ENCODE measurements at regions not wholly inside any gene's neighbourhood (a gene's known extent, or its start where the extent isn't known, plus 50 kb on each side); places are given as distances from the start of the nearest gene placed in this dataset.

DNA sequence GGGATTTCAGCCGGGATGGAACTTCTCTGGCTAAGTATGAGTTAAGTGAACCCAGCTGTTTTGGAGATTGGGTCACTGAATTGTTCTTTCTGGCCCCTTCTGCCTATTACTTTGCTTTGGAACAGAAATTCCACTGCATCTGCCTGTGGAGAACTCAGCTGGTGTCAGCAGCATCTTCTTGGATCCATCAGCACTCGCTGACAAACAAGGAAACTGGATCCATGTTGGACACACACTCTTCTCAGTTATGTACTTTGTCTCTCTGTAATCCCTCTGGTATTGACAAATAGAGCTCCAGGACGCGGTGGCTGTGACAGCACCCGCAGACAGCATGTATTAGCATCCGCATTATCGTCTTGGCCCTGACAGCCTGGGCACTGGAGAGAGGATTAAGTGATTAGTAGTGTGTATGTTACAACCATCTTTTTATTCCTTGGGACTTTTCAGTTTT, 73.0 kb upstream of the BMPER start:
- ChIA-PET POLR2A (no interaction called here), CTCF (no interaction called here)

DNA sequence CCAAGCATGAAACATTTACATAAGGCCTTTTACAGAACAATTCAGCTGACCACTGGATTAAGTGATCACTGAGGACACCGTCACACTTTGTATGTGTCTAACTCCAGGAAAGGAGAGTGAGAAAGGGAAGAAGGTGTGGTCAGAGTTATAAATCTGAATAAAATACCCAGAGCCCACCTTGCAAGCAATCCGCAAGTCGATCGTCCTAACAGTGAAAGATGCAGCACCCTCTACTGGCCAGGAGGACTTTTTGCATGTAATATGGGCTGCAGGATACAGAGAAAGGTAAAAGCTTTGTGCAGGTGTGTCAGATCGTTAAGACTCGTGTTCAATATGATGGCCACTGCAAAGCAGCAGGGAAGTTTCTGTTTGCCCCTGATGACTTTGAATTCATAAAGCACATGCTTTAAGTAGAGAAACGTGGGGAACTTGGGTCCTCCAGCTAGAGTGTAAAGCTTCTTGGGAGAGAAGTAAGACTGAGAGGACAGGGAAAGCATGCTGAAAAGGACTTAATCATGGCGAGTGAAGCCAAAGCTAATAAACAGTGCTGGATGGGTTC, 68.5 kb upstream of the BMPER start:
- ChIA-PET CTCF (interaction anchor here (0.5 kb wide), 1 partner anchor 1836 kb away, joined by 3 read pairs; no protein-coding TSS in a partner anchor), POLR2A (no interaction called here)

DNA sequence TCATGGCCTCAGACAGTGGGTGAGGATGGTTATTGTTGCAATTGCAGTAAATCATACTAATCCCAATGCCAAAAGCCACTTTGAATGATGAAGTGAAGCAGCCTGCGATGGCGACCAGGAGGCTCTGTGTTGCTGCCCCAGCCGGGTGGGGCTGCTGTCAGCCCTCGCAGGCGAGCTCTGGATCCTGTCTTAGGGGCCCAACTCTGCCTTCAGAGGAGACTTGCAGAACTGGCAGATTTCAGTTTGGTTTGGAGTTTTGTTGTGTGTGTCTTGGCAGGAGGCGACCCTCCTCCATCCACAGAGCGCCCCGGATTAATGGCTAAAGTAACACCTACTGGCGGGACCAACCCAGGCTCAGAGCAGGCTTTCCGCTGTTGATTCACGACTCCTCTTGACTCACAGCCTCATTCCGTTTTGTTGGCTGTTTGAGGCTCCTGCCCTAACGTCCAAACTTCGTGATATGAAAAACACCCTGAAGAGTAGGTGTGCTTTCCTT, 67.9 kb upstream of the BMPER start:
- POLR2A ChIA-PET, result no interaction called here
- CTCF ChIA-PET, result interaction anchor here (0.5 kb wide), 1 partner anchor 1837 kb away, joined by 3 read pairs; no protein-coding TSS in a partner anchor

DNA sequence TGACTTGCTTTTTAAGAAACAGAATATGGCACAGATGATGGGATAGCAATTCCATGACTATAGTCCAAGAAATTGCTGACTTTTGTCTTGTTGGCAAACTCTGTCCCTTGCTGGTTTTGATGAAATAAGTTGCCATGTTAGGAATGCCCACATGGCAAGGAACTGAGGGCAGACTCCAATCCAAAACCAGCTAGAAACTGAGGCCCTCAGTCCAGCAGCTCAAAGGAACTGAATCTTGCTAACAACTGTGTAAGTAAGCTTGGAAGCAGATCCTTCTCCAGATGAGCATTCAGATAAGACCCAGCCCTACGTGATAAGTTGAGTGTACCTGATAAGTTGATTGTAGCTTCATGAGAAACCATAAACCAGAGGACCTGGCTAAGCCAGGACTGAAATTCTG, 64.3 kb upstream of the BMPER start:
- CTCF ChIA-PET, result no interaction called here
- POLR2A ChIA-PET, result no interaction called here

DNA sequence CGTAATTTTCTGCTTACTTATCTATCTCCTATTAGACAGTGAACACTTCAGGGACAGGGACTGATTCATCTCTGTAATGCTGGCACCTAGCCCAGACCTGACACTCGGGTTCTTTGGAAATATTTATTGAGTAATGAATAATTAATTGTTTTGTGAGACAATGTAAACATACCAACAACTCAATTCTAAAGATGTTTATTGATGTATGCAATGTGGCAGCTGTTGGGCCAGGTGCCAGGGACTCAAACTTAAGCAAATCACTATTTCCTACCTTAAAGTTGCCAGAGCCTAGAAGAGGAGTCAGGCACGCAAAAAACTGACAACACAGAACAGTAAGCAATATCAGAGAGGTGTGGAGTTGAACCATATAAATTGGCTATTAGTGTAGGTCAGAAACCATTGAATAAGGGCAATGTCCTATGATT, 63.6 kb upstream of the BMPER start:
- ChIA-PET POLR2A (no interaction called here), CTCF (no interaction called here)

DNA sequence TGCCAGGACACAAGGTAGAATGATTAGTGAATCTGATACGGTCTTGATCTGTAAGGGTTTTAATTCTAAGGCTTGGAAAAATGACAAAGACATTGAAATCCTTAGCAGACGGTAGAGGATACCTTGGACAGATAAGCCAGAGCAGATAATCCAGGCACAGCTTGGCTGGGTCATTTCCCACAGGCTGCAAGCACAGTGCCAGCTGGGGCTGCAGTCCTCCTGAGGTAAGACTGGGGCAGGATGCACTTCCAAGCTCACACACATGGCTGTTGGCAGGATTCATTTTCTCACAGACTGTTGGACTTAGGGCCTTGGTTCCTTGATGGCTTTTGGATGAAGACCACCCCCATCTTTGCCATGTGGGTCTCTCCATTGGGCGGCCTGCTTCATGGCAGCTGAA, 63.2 kb upstream of the BMPER start:
- CTCF ChIA-PET, result no interaction called here

DNA sequence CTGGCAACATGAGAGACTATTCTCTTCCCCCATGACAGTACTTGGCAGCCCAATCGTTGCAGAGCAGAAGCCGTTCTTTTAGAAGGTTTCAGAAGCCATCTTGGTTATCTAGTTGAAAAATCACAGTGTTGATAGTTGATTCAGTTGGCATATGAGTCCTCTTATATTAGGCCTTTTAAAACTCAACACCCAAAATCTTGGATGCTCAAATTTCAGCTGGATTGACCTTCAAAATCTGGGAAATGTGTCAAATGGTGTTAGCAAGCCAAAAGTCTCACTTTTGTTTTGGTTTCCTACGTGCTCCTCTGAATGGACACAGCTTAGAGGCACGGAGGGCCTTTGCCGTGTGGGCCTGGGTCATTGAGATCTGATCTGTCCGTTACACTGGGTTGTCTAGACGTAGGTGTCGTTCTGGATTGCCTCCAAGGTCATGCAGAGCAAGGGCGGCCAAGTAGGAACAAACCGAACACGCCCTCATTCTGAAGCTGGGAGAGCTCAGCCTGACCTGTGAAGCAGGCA, 59.3 kb upstream of the BMPER start:
- POLR2A ChIA-PET, result no interaction called here
- CTCF ChIA-PET, result no interaction called here

More for the DNA sequence above, 63.2 kb upstream of the BMPER start:
- POLR2A ChIA-PET, result no interaction called here

DNA sequence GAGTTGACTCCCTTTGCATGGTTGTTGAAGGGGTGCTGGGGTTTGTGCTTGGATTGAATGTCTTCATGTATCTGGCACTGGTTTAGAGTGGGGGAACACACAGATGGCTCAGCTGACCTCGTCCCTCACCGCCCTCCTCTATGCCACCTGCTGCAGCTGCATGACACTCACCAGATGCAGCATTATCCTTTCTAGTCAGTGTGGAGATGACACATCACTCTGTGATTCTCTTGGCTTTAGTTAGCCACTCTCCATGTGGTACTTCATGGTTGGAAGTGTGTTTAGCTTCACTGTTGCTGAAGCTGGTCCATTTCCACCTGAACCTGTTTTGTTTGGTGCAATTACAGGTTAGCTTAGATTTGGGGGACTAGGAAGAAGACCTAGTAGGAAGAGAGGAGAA, 56.3 kb upstream of the BMPER start:
- ChIA-PET CTCF (no interaction called here), POLR2A (no interaction called here)

DNA sequence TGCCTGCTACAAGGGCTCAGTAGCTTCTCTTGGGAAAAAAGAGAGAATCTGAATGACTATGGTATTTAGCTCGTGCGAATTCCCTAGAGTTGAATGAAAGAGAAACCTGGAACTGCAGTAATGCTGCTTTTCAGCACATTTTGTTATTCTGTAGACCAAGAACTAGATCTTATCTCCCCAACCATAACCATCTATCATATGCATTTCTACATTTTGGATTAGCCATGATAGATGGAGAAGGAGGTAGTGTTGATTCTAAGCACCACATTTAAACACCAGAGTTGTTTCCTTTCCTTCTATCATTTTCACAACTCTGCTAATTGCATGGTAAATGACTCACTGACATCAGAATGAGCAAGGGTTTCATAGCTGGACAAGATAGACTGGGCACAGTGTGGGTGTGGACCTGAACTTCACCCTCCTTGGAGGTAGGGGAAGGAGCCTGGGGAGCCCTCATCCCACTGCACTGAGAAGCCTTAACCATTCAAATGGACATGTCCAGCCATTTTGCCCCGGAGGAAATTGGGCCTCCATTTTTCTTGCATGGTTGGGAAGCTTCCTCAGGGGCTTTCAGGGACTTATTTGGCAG, 55.3 kb upstream of the BMPER start:
- ChIA-PET CTCF (no interaction called here), POLR2A (no interaction called here)

DNA sequence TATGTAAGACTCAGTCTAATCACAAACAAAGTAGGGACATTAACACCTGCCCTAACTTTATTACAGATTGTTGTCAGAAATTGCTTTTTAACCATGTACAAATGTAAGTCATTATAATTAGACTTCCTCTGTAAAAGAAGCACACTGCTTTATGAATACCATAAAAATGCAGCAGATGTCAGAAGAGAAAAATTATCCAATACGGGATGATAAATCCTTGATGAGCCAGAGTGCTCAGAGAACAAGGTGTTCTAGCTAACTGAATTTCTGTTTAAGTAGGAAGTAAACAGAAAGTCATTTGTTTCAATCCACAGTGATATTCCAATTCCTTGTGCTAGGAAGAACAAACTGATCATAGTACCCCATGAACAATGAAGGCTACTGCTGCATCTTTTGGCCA, 54.6 kb upstream of the BMPER start:
- ChIA-PET CTCF (no interaction called here), POLR2A (no interaction called here)

DNA sequence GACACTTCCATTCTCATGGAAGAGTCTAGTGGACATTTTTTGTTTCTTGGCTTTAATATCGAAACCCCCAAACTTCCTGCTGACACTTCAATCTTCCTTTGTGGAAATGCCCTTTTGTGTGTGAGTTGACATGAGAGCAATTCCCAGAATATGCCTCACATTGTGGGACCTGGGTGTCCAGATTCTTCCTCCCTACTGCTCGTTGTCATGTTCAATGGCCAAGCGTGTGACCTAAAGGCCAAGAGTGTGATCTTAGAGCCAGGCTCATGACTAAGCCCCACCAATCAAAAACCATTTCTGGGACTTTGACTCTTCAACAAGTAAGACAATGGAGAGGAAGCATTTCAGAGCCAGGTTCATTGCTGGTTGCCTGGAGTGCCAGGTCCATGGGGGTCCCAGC, 52.5 kb upstream of the BMPER start:
- CTCF ChIA-PET, result no interaction called here
- POLR2A ChIA-PET, result no interaction called here

DNA sequence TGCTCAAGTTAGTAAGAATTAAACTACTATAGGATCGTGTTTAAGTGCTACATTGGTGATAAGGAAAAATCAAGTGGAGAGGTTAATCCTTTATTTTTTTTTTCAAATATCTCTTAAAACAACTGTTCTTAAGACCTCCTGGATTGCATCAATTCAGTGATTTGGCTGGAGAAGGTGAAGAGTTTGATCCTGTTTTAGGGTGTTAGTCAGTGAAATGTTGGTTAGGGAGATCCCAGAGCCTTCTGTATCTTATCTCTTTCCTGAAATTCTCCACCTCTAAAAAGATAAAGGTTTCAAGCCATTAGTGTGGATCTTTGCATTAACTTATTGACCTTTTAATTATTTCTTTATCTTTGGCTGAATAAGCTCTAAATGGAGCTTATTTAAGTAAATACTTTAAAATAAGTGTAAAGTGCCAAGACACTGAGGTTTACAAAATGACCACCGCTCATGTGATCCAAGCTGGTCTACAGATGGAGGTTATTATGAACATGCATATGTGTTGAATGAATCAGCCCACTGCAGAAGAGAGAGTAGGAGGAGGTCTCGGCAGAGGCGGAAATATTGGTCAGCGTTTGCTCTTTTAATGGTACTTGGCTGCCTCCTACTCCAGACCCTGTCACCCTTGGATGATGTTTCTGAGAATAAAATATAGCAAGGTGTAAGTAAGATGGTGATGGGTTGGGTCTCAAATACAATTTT, 51.8 kb upstream of the BMPER start:
- ChIA-PET CTCF (no interaction called here), POLR2A (no interaction called here)

DNA sequence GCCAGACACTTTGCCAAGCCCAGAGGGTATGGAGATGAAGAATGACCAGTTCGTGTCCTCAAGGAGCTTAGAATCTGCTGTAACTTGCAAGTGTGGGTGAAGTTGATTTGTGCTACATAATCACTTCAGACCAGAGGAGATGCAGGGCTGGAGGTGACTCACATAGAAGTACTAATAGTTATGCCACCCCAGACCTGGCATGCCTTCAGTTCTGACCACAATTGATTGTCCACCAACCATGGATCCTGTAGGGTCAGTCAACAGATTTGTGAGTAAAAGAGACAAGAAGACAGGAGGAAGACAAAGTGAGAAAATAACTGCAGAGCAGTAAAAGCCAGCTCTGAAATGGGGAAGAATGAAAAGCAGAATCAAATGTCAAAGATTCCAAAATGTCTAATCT, 51.2 kb upstream of the BMPER start:
- CTCF ChIA-PET, result no interaction called here
- POLR2A ChIA-PET, result no interaction called here

DNA sequence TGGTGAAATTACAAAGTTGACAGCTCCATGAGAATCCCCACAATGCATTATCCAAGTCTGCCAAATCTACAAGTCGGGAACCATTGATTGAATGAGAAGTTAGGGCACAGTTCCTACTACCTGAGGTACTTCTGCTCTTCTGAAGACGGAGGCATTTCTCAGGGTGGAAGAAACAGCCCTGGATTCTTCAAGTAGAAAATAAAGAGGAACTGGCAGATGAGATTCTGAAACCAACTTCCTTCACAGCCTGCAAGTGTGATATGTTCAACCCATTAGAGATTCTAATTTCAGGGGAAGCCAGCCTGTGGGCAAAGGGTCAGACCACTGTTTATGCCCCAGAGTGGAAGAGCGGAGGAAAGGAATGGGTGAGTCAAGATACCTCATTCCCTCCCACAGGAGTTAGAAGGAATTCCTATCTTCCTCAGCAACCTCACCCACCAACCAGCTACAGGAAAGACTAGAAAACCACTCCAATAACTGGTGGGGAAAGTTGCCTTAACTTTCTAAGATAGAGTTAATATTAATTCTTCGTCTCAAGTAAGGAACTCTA, 50.5 kb upstream of the BMPER start:
- ChIA-PET CTCF (no interaction called here), POLR2A (no interaction called here)
